Caco-2 (cell line): ENCODE measurements at regions not wholly inside any gene's neighbourhood (a gene's known extent, or its start where the extent isn't known, plus 50 kb on each side); places are given as distances from the start of the nearest gene placed in this dataset.
A peak's percentile ranks its signal among the peaks of the same experiment; 100 is the strongest.

Experiments
- BruUV-seq: library from RNA; stranded (reverse); fragments of 400-500 nt; replicated peaks from 2 replicates; lab custom pipeline; 2021; lab: Mats Ljungman, UMichigan
- CTCF ChIA-PET: fragments of 300-600 bp; sonication (Branson Sonifier 250); formaldehyde crosslinking; loops from one replicate; lab custom pipeline; 2022; ENCODE audit warnings: antibody characterized with exemption; lab: Charles Lee
- POLR2A ChIA-PET: fragments of 300-600 bp; sonication (Branson Sonifier 250); formaldehyde crosslinking; loops from one replicate; lab custom pipeline; 2022; ENCODE audit warnings: antibody characterized with exemption; lab: Charles Lee
- DNase-seq, 2 experiments: peaks; one replicate each; pipeline versions ENCODE4 v3.0.0 to v3.0.0-alpha.2; 2020 to 2022
- H3K27me3 ChIP-seq: replicated peaks from 2 replicates; pipeline ENCODE4 v1.6.0; 2011; ENCODE audit warnings: low read length; ENCODE audit not compliant: control insufficient read depth, insufficient read depth
- H3K36me3 ChIP-seq: 2 replicates; pipeline ENCODE4 v1.5.1; 2011; ENCODE audit warnings: low read length; ENCODE audit not compliant: control insufficient read depth, insufficient read depth
- H3K4me1 ChIP-seq: fragments of 250-450 bp; sonication (Bioruptor Pico); 2 replicates; pipeline ENCODE4 v1.5.1; 2020; ENCODE audit warnings: mild to moderate bottlenecking
- H3K4me3 ChIP-seq: 2 replicates; pipeline ENCODE4 v1.5.1; 2011; ENCODE audit warnings: low read depth, mild to moderate bottlenecking, control low read depth, low read length
- H3K9me3 ChIP-seq: fragments of 250-450 bp; sonication (Bioruptor Pico); 2 replicates; pipeline ENCODE4 v1.5.1; 2020; ENCODE audit warnings: mild to moderate bottlenecking, moderate library complexity
- H3K27ac Mint-ChIP-seq: one replicate; pipeline ENCODE4 v1.8.0; 2022; ENCODE audit warnings: mixed read lengths; ENCODE audit not compliant: unreplicated experiment
- H3K27me3 Mint-ChIP-seq: one replicate; pipeline ENCODE4 v1.8.0; 2022; ENCODE audit warnings: mixed read lengths; ENCODE audit not compliant: insufficient read depth, unreplicated experiment
- H3K36me3 Mint-ChIP-seq: one replicate; pipeline ENCODE4 v1.8.0; 2022; ENCODE audit warnings: mild to moderate bottlenecking, mixed read lengths; ENCODE audit not compliant: insufficient read depth, unreplicated experiment
- H3K4me1 Mint-ChIP-seq: one replicate; pipeline ENCODE4 v1.8.0; 2022; ENCODE audit warnings: low read depth, mixed read lengths; ENCODE audit not compliant: unreplicated experiment
- H3K4me3 Mint-ChIP-seq: one replicate; pipeline ENCODE4 v1.8.0; 2022; ENCODE audit warnings: mild to moderate bottlenecking, moderate library complexity, mixed read lengths; ENCODE audit not compliant: unreplicated experiment
- H3K9me3 Mint-ChIP-seq: one replicate; pipeline ENCODE4 v1.8.0; 2022; ENCODE audit warnings: mixed read lengths; ENCODE audit not compliant: unreplicated experiment
- CTCF ChIP-seq, 2 experiments: fragments of 200-600 bp in 1 of 2; IDR thresholded peaks; 1 replicate in 1 of 2; 2 replicates in 1 of 2; pipeline versions ENCODE4 v1.5.1 to v1.8.0; 2011 to 2022; ENCODE audit warnings: antibody characterized with exemption in 1 of 2, control low read depth in 1 of 2, inconsistent platforms in 1 of 2, low read depth in 1 of 2, low read length in 1 of 2, mild to moderate bottlenecking in 1 of 2, moderate library complexity in 1 of 2; ENCODE audit not compliant: insufficient read depth in 1 of 2, severe bottlenecking in 1 of 2, unreplicated experiment in 1 of 2
- intact Hi-C: fragments of 100-400 bp; cut with micrococcal nuclease; formaldehyde crosslinking; loops from one replicate; pipeline ENCODE4 v1.10.0; 2022; ENCODE audit not compliant: unreplicated experiment

- Histone ChIP-seq H3K4me1 (peaks cover 13% of the 10 kb centered on the region), H3K9me3 (no peaks in the 10 kb centered on the region), H3K27me3 (no peaks in the 10 kb centered on the region), H3K4me3 (no peak overlapping the region), H3K36me3 (no peaks in the 10 kb centered on the region)
- no peak for DNase-seq
- Mint-ChIP-seq H3K4me3 (no peak overlapping the region), H3K9me3 (peaks cover 23% of the 10 kb centered on the region), H3K4me1 (peaks cover 12% of the 10 kb centered on the region), H3K27ac (no peak overlapping the region), H3K36me3 (no peaks in the 10 kb centered on the region), H3K27me3 (no peaks in the 10 kb centered on the region)
- CTCF ChIA-PET, result no interaction called here
- POLR2A ChIA-PET, result no interaction called here
- no TSS peak for BruUV-seq
- TF ChIP-seq CTCF (IDR thresholded peaks at IDR 0.05; ENCODE audit: insufficient read depth in 1 of 2, low read depth in 1 of 2, low read length in 1 of 2, severe bottlenecking in 1 of 2, unreplicated experiment in 1 of 2), result no peak
- intact Hi-C loops, result no loop called here
Observed at GRCh38 chr14:49512571-49512970, 73.6 kb downstream of the RPS29 start.

- Histone ChIP-seq H3K36me3 (no peaks in the 10 kb centered on the region), H3K4me3 (no peak overlapping the region), H3K27me3 (no peaks in the 10 kb centered on the region), H3K9me3 (no peaks in the 10 kb centered on the region), H3K4me1 (peaks cover 17% of the 10 kb centered on the region)
- no peaks in the 10 kb centered on the region for H3K36me3 Mint-ChIP-seq
- H3K9me3 Mint-ChIP-seq, result peaks cover 25% of the 10 kb centered on the region
- intact Hi-C loops, result no loop called here
- no peaks in the 10 kb centered on the region for H3K27me3 Mint-ChIP-seq
- no peak overlapping the region for H3K4me3 Mint-ChIP-seq
- no TSS peak for BruUV-seq
- peaks cover 13% of the 10 kb centered on the region for H3K4me1 Mint-ChIP-seq
- TF ChIP-seq CTCF (IDR thresholded peaks at IDR 0.05; ENCODE audit: insufficient read depth in 1 of 2, low read depth in 1 of 2, low read length in 1 of 2, severe bottlenecking in 1 of 2, unreplicated experiment in 1 of 2), result no peak
- POLR2A ChIA-PET, result no interaction called here
- DNase-seq, result no peak
- CTCF ChIA-PET, result no interaction called here
- peak overlapping the region; percentile 49 for H3K27ac Mint-ChIP-seq
Observed at GRCh38 chr14:49512147-49512551, 74.0 kb downstream of the RPS29 start.

GRCh38 chr14:49508124-49508523 is 78.1 kb downstream of the RPS29 start:
- CTCF ChIA-PET, result no interaction called here
- Histone ChIP-seq H3K4me3 (no peak overlapping the region), H3K36me3 (no peaks in the 10 kb centered on the region), H3K4me1 (peaks cover 45% of the 10 kb centered on the region), H3K9me3 (peaks cover 5% of the 10 kb centered on the region; the same call in 1 of the 2 replicates), H3K27me3 (no peaks in the 10 kb centered on the region)
- POLR2A ChIA-PET, result no interaction called here
- Mint-ChIP-seq H3K36me3 (peaks cover 8% of the 10 kb centered on the region), H3K4me1 (peaks cover 36% of the 10 kb centered on the region), H3K9me3 (peaks cover 42% of the 10 kb centered on the region), H3K27me3 (no peaks in the 10 kb centered on the region), H3K27ac (peak overlapping the region; percentile 95), H3K4me3 (no peak overlapping the region)
- BruUV-seq, result no TSS peak
- intact Hi-C loops, result no loop called here
- no peak for DNase-seq
- no peak for TF ChIP-seq CTCF (IDR thresholded peaks at IDR 0.05; ENCODE audit: insufficient read depth in 1 of 2, low read depth in 1 of 2, low read length in 1 of 2, severe bottlenecking in 1 of 2, unreplicated experiment in 1 of 2)
